Upper lobe of left lung (tissue), 6 donors: ENCODE measurements at regions not wholly inside any gene's neighbourhood (a gene's known extent, or its start where the extent isn't known, plus 50 kb on each side); places are given as distances from the start of the nearest gene placed in this dataset.

Source experiments
- ATAC-seq, 2 donors: fragments of 200-7000 bp; cut with Tn5 transposase; one replicate each; pipeline ENCODE4 v1.9.1; 2022; ENCODE audit warnings: mild to moderate bottlenecking in 2 of 2, moderate library complexity in 2 of 2; ENCODE audit not compliant: low FRiP score in 2 of 2
- DNase-seq, 2 donors: peaks; one replicate each; pipeline ENCODE4 v3.0.0-alpha.2; 2019 to 2020
- H3K27ac ChIP-seq, 4 donors: fragments of 200-600 bp; sonication (generic); one replicate each; pipeline ENCODE4 v1.5.1; 2016 to 2019
- H3K27me3 ChIP-seq, 4 donors: fragments of 200-600 bp; sonication (generic); one replicate each; pipeline ENCODE4 v1.5.1; 2017 to 2019
- H3K36me3 ChIP-seq, 4 donors: fragments of 200-600 bp; sonication (generic); one replicate each; pipeline ENCODE4 v1.5.1; 2016 to 2019
- H3K4me1 ChIP-seq, 4 donors: fragments of 200-600 bp; sonication (generic); one replicate each; pipeline ENCODE4 v1.5.1; 2018 to 2019
- H3K4me3 ChIP-seq, 4 donors: fragments of 200-600 bp; sonication (generic); one replicate each; pipeline ENCODE4 v1.5.1; 2017 to 2019; ENCODE audit warnings: mild to moderate bottlenecking in 2 of 4, moderate library complexity in 1 of 4
- H3K9me3 ChIP-seq, 4 donors: fragments of 200-600 bp; sonication (generic); one replicate each; pipeline ENCODE4 v1.5.1; 2018 to 2019
- EP300 ChIP-seq, 4 donors: sonication (generic); formaldehyde crosslinking; IDR thresholded peaks; one replicate each; pipeline ENCODE4 v1.5.1; 2017; ENCODE audit warnings: antibody characterized with exemption in 4 of 4, control low read depth in 2 of 4
- POLR2A ChIP-seq, 4 donors: fragments of 450-650 bp; IDR thresholded peaks; one replicate each; pipeline ENCODE4 v1.5.1; 2016 to 2017; ENCODE audit warnings: antibody characterized with exemption in 4 of 4, mild to moderate bottlenecking in 2 of 4
- POLR2AphosphoS5 ChIP-seq, 2 donors: sonication (generic); formaldehyde crosslinking; IDR thresholded peaks; one replicate each; pipeline ENCODE4 v1.5.1; 2017; ENCODE audit warnings: antibody characterized with exemption in 2 of 2
- WGBS, 2 donors: methylation state at CpG; one replicate each; pipeline ENCODE4 v1.1.5; 2017 to 2018; 5-methylcytosine and 5-hydroxymethylcytosine counted together
- TF ChIP-seq, protein P1 (sequence below), 6 experiments: fragments of 450-650 bp in 4 of 6; fragments of 200-600 bp in 2 of 6; sonication (generic) in 2 of 6; IDR thresholded peaks; one replicate each; pipeline ENCODE4 v1.5.1; 2016 to 2019; ENCODE audit warnings: antibody characterized with exemption in 6 of 6
- donor health status: DM: no; HTN: no; CAD: no; lungs with moderate emphysema.
- donor health status: DM: no; HTN: yes; CAD: no; lungs with severe emphysema.

- DNase-seq: no peak
- TF ChIP-seq, protein P1, sequence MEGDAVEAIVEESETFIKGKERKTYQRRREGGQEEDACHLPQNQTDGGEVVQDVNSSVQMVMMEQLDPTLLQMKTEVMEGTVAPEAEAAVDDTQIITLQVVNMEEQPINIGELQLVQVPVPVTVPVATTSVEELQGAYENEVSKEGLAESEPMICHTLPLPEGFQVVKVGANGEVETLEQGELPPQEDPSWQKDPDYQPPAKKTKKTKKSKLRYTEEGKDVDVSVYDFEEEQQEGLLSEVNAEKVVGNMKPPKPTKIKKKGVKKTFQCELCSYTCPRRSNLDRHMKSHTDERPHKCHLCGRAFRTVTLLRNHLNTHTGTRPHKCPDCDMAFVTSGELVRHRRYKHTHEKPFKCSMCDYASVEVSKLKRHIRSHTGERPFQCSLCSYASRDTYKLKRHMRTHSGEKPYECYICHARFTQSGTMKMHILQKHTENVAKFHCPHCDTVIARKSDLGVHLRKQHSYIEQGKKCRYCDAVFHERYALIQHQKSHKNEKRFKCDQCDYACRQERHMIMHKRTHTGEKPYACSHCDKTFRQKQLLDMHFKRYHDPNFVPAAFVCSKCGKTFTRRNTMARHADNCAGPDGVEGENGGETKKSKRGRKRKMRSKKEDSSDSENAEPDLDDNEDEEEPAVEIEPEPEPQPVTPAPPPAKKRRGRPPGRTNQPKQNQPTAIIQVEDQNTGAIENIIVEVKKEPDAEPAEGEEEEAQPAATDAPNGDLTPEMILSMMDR (IDR thresholded peaks at IDR 0.05): no peak
- TF ChIP-seq POLR2AphosphoS5 (IDR thresholded peaks at IDR 0.05) (no peak), EP300 (IDR thresholded peaks at IDR 0.05) (no peak), POLR2A (IDR thresholded peaks at IDR 0.05) (no peak)
- Histone ChIP-seq H3K4me1 (no peaks in the 10 kb centered on the region), H3K27me3 (no peaks in the 10 kb centered on the region), H3K4me3 (no peak overlapping the region), H3K36me3 (no peaks in the 10 kb centered on the region), H3K27ac (no peak overlapping the region), H3K9me3 (no peaks in the 10 kb centered on the region)
- no peak for ATAC-seq
- WGBS, 2 donors: 77 to 80% methylated on average over 20 of the region's 20 CpGs
Observed at GRCh38 chr3:182364723-182365650, 428.3 kb upstream of the ATP11B start.

- H3K4me1 ChIP-seq: no peaks in the 10 kb centered on the region
- DNase-seq: no peak
- H3K27ac ChIP-seq: no peak overlapping the region
- WGBS, 2 donors: 70 to 75% methylated on average over 2 of the region's 2 CpGs
- ATAC-seq: no peak
- no peaks in the 10 kb centered on the region for H3K27me3 ChIP-seq
- no peak for TF ChIP-seq POLR2A (IDR thresholded peaks at IDR 0.05)
- TF ChIP-seq POLR2AphosphoS5 (IDR thresholded peaks at IDR 0.05): no peak
- TF ChIP-seq, protein P1 (IDR thresholded peaks at IDR 0.05): no peak
- TF ChIP-seq EP300 (IDR thresholded peaks at IDR 0.05): no peak
- H3K36me3 ChIP-seq: no peaks in the 10 kb centered on the region
- no peaks in the 10 kb centered on the region for H3K9me3 ChIP-seq
- H3K4me3 ChIP-seq: no peak overlapping the region
Observed at GRCh38 chr3:182366746-182367145, 426.6 kb upstream of the ATP11B start.

- TF ChIP-seq EP300 (IDR thresholded peaks at IDR 0.05) (no peak), POLR2A (IDR thresholded peaks at IDR 0.05) (no peak), POLR2AphosphoS5 (IDR thresholded peaks at IDR 0.05) (no peak)
- TF ChIP-seq, protein P1 (IDR thresholded peaks at IDR 0.05): no peak
Observed at GRCh38 chr3:182369861-182370260, 423.4 kb upstream of the ATP11B start.

DNA sequence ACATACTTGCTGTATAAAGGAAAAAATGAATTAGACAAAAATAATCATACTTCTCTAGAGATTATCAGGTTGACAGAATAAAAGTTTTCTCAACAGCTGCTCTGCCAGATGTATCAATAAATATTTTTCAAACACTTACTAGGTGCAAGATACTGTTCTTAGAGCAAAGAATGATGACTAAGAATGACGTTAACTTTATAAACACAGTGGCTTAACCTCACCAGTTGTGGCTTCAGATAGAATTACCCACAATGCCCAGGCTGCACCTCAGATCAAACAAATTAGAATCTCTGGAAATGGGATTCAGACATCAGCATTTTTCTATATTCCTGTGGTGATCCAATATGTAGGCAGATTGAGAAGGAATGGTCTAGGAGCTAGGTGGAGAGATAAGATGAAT is 422.4 kb upstream of the ATP11B start:
- DNase-seq: no peak
- no peak for TF ChIP-seq POLR2A (IDR thresholded peaks at IDR 0.05)
- TF ChIP-seq EP300 (IDR thresholded peaks at IDR 0.05): no peak
- no peak for TF ChIP-seq POLR2AphosphoS5 (IDR thresholded peaks at IDR 0.05)
- TF ChIP-seq, protein P1 (IDR thresholded peaks at IDR 0.05): no peak
- no peaks in the 10 kb centered on the region for H3K9me3 ChIP-seq
- WGBS, 2 donors: 63 to 66% methylated on average over 1 of the region's 1 CpG
- no peaks in the 10 kb centered on the region for H3K36me3 ChIP-seq
- no peak overlapping the region for H3K4me3 ChIP-seq
- no peaks in the 10 kb centered on the region for H3K4me1 ChIP-seq
- no peak overlapping the region for H3K27ac ChIP-seq
- H3K27me3 ChIP-seq: no peaks in the 10 kb centered on the region
- ATAC-seq: no peak

More at GRCh38 chr3:182369861-182370260, 423.4 kb upstream of the ATP11B start:
- 91 to 95% methylated on average over 1 of the region's 1 CpG for WGBS, 2 donors
- no peak overlapping the region for H3K27ac ChIP-seq
- DNase-seq (no peak), ATAC-seq (no peak)
- no peaks in the 10 kb centered on the region for H3K9me3 ChIP-seq
- no peaks in the 10 kb centered on the region for H3K4me1 ChIP-seq
- no peaks in the 10 kb centered on the region for H3K36me3 ChIP-seq
- no peaks in the 10 kb centered on the region for H3K27me3 ChIP-seq
- H3K4me3 ChIP-seq: no peak overlapping the region
